Lower lobe of right lung (tissue), 2 donors: ENCODE measurements at regions not wholly inside any gene's neighbourhood (a gene's known extent, or its start where the extent isn't known, plus 50 kb on each side); places are given as distances from the start of the nearest gene placed in this dataset.

Experiments used
- ATAC-seq, 2 donors: fragments of 200-7000 bp; cut with Tn5 transposase; one replicate each; pipeline ENCODE4 v1.9.1; 2020 to 2022; ENCODE audit warnings: mild to moderate bottlenecking in 2 of 2, moderate library complexity in 2 of 2
- DNase-seq: peaks from one replicate; pipeline ENCODE4 v3.0.0-alpha.2; 2020
- H3K27ac ChIP-seq: fragments of 200-600 bp; one replicate; pipeline ENCODE4 v1.8.0; 2022
- H3K27me3 ChIP-seq: fragments of 200-600 bp; one replicate; pipeline ENCODE4 v1.8.0; 2022; ENCODE audit warnings: low read depth
- H3K36me3 ChIP-seq: fragments of 200-600 bp; one replicate; pipeline ENCODE4 v1.8.0; 2022; ENCODE audit warnings: mild to moderate bottlenecking
- H3K4me1 ChIP-seq: fragments of 200-600 bp; one replicate; pipeline ENCODE4 v1.8.0; 2022
- H3K4me3 ChIP-seq: fragments of 200-600 bp; one replicate; pipeline ENCODE4 v1.8.0; 2022; ENCODE audit warnings: mild to moderate bottlenecking
- H3K9me3 ChIP-seq: fragments of 200-600 bp; one replicate; pipeline ENCODE4 v1.8.0; 2022
- CTCF ChIP-seq: fragments of 200-600 bp; IDR thresholded peaks from one replicate; pipeline ENCODE4 v1.8.0; 2022; ENCODE audit warnings: antibody characterized with exemption, mild to moderate bottlenecking
- intact Hi-C: fragments of 100-400 bp; cut with DNase I; formaldehyde crosslinking; loops from one replicate; pipeline ENCODE4 v1.11.0; 2022
- donor health status: DM: no; HTN: yes; CAD: no; lungs with severe emphysema.

GRCh38 chr14:42664190-42664589 is 1057.5 kb downstream of the LRFN5 start:
- H3K27me3 ChIP-seq, result no peaks in the 10 kb centered on the region
- intact Hi-C loops, result no loop called here
- no peak overlapping the region for H3K4me3 ChIP-seq
- H3K4me1 ChIP-seq, result no peaks in the 10 kb centered on the region
- no peak for DNase-seq
- H3K27ac ChIP-seq, result no peak overlapping the region
- ATAC-seq, result no peak
- no peak for TF ChIP-seq CTCF
- no peaks in the 10 kb centered on the region for H3K9me3 ChIP-seq
- H3K36me3 ChIP-seq, result no peaks in the 10 kb centered on the region

DNA sequence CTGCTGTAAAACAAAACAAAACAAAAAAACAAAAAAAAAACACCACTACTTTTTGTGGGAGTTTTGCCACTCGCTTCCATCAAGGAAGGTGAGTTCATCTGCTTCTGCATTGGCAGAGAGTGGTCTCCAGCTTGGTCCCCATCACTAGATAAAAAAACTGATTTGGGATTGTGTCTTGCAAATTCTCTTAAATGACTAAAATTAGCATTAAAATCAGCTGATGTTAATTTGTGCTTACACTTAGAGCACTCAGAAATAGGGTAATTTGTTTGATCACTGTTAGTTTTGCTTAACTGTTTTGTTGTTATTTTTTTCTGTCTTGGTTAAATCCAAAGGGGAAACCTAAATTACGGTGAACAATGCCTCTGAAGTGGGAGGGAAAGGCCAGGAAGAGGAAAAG is 1048.0 kb downstream of the LRFN5 start:
- Histone ChIP-seq H3K9me3 (no peaks in the 10 kb centered on the region), H3K4me3 (no peak overlapping the region), H3K27ac (no peak overlapping the region), H3K27me3 (no peaks in the 10 kb centered on the region), H3K4me1 (no peaks in the 10 kb centered on the region), H3K36me3 (no peaks in the 10 kb centered on the region)
- intact Hi-C loops, result no loop called here
- no peak for ATAC-seq
- DNase-seq, result no peak
- no peak for TF ChIP-seq CTCF

GRCh38 chr14:42642787-42643186 is 1036.1 kb downstream of the LRFN5 start:
- no peaks in the 10 kb centered on the region for H3K36me3 ChIP-seq
- no peak overlapping the region for H3K27ac ChIP-seq
- H3K4me3 ChIP-seq, result no peak overlapping the region
- no peaks in the 10 kb centered on the region for H3K4me1 ChIP-seq
- ATAC-seq (no peak), DNase-seq (no peak)
- intact Hi-C loops, result no loop called here
- no peaks in the 10 kb centered on the region for H3K9me3 ChIP-seq
- no peak for TF ChIP-seq CTCF
- no peaks in the 10 kb centered on the region for H3K27me3 ChIP-seq

DNA sequence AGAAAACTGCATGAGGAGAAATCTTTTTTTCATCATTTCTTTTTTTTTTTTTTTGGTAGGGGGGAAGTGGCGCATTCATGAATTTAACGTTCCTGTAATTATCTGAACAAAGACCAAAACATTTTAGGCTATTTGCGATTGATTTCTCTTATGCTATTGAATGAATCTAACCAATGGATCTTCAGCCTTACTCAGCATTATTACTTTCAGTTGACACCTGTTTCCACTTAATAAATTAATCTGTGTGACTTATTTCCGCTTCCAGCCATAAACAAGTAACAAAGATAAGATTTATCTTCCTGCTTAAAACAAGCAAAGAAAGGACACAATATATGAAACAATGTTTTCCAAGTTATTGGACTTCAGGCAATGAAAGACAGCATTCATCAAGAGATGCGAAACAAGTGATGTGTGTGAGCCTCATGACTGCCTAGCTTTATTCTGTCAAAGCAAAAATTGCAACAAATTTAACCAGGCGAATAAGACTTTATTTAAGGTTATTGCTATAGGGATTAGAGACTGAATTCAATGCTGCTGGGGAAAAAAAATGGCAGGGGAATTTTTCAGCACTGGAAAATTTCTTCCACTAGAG is 1026.9 kb downstream of the LRFN5 start:
- Histone ChIP-seq H3K27me3 (no peaks in the 10 kb centered on the region), H3K27ac (no peak overlapping the region), H3K9me3 (no peaks in the 10 kb centered on the region), H3K4me3 (no peak overlapping the region), H3K36me3 (no peaks in the 10 kb centered on the region), H3K4me1 (no peaks in the 10 kb centered on the region)
- intact Hi-C loops, result no loop called here
- TF ChIP-seq CTCF, result no peak
- ATAC-seq (no peak), DNase-seq (no peak)

- no peaks in the 10 kb centered on the region for H3K9me3 ChIP-seq
- intact Hi-C loops, result no loop called here
- no peaks in the 10 kb centered on the region for H3K36me3 ChIP-seq
- H3K27me3 ChIP-seq, result no peaks in the 10 kb centered on the region
- ATAC-seq, result no peak
- no peak overlapping the region for H3K4me3 ChIP-seq
- no peaks in the 10 kb centered on the region for H3K4me1 ChIP-seq
- TF ChIP-seq CTCF, result no peak
- H3K27ac ChIP-seq, result no peak overlapping the region
- DNase-seq, result no peak
Observed at GRCh38 chr14:42629553-42629952, 1022.9 kb downstream of the LRFN5 start.

GRCh38 chr14:42628602-42629001 is 1021.9 kb downstream of the LRFN5 start:
- Histone ChIP-seq H3K27me3 (no peaks in the 10 kb centered on the region), H3K9me3 (no peaks in the 10 kb centered on the region), H3K27ac (no peak overlapping the region), H3K4me3 (no peak overlapping the region), H3K4me1 (no peaks in the 10 kb centered on the region), H3K36me3 (no peaks in the 10 kb centered on the region)
- DNase-seq (no peak), ATAC-seq (no peak)
- intact Hi-C loops, result no loop called here
- no peak for TF ChIP-seq CTCF
